HG03558 (cell line): ENCODE measurements at regions not wholly inside any gene's neighbourhood (a gene's known extent, or its start where the extent isn't known, plus 50 kb on each side); places are given as distances from the start of the nearest gene placed in this dataset.

Experiments
- ATAC-seq: cut with Tn5 transposase; IDR thresholded peaks from one replicate; pipeline ENCODE4 v1.9.1; 2021; ENCODE audit warnings: moderate number of reproducible peaks; ENCODE audit not compliant: unreplicated experiment; ENCODE audit errors: extremely low read depth

- ATAC-seq = no peak
Measured at GRCh38 chr2:195029804-195030654, 627.0 kb upstream of the SLC39A10 start.

- no peak for ATAC-seq
Measured at GRCh38 chr2:195027947-195028346, 629.1 kb upstream of the SLC39A10 start.

GRCh38 chr2:195026261-195026660 lies 630.8 kb upstream of the SLC39A10 start:
- no peak for ATAC-seq

GRCh38 chr2:195022508-195022830 lies 634.6 kb upstream of the SLC39A10 start:
- no peak for ATAC-seq

- peak; percentile 69 for ATAC-seq
Measured at GRCh38 chr2:195021711-195022507, 635.1 kb upstream of the SLC39A10 start.

GRCh38 chr2:195018462-195018861 lies 638.6 kb upstream of the SLC39A10 start:
- ATAC-seq = no peak

GRCh38 chr2:195017890-195018289 lies 639.1 kb upstream of the SLC39A10 start:
- no peak for ATAC-seq

- ATAC-seq = no peak
Measured at GRCh38 chr2:195016841-195017240, 640.2 kb upstream of the SLC39A10 start.

GRCh38 chr2:195009202-195009601 lies 647.8 kb upstream of the SLC39A10 start:
- no peak for ATAC-seq

- no peak for ATAC-seq
Measured at GRCh38 chr2:195006856-195007255, 650.2 kb upstream of the SLC39A10 start.

GRCh38 chr2:195003881-195004471 lies 653.0 kb upstream of the SLC39A10 start:
- no peak for ATAC-seq

GRCh38 chr2:195001924-195002323 lies 655.1 kb upstream of the SLC39A10 start:
- no peak for ATAC-seq

GRCh38 chr2:194999771-195000170 lies 657.3 kb upstream of the SLC39A10 start:
- ATAC-seq = no peak

- no peak for ATAC-seq
Measured at GRCh38 chr2:194992648-194993047, 664.4 kb upstream of the SLC39A10 start.

GRCh38 chr2:194985258-194985657 lies 671.8 kb upstream of the SLC39A10 start:
- no peak for ATAC-seq

- ATAC-seq = no peak
Measured at GRCh38 chr2:194962254-194962653, 694.8 kb upstream of the SLC39A10 start.

- no peak for ATAC-seq
Measured at GRCh38 chr2:194954218-194954617, 702.8 kb upstream of the SLC39A10 start.

GRCh38 chr2:194946826-194947225 lies 710.2 kb upstream of the SLC39A10 start:
- ATAC-seq = no peak

GRCh38 chr2:194938066-194938465 lies 719.0 kb upstream of the SLC39A10 start:
- no peak for ATAC-seq

- ATAC-seq = no peak
Measured at GRCh38 chr2:194927489-194927888, 729.5 kb upstream of the SLC39A10 start.

- no peak for ATAC-seq
Measured at GRCh38 chr2:194926873-194927272, 730.2 kb upstream of the SLC39A10 start.
